CD4-positive, alpha-beta T cell treated with Interleukin-17A for 4 hours (primary cell): ENCODE measurements at regions not wholly inside any gene's neighbourhood (a gene's known extent, or its start where the extent isn't known, plus 50 kb on each side); places are given as distances from the start of the nearest gene placed in this dataset.
"Not testable (repeated sequence)": the region's sequence is repeated elsewhere in the genome, so short reads cannot be mapped to it uniquely, and the experiment has no call there.

Experiments used
- DNase-seq: peaks from one replicate; pipeline ENCODE4 v3.0.0-alpha.2; 2020; ENCODE audit warnings: mixed read lengths

DNA sequence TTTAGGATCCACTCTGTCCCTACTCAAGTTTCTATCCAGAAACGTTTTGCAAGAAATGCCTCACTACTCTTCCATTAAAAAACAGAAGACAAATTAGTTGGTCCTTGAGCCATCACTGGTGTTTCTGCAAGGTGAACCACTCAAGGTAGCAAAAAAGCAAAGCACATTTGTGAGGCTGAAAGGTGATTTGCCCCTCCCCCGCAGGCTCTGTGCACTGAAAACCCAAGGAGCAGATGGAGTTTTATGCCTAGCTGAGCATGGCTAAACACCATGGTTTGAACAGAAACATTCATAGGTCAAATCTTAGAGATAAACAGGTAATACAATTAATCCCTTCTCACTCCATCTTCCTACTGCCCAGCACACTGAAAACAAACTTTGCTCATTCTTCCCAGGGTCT, 538.2 kb upstream of the CDH5 start:
- no peak for DNase-seq

DNA sequence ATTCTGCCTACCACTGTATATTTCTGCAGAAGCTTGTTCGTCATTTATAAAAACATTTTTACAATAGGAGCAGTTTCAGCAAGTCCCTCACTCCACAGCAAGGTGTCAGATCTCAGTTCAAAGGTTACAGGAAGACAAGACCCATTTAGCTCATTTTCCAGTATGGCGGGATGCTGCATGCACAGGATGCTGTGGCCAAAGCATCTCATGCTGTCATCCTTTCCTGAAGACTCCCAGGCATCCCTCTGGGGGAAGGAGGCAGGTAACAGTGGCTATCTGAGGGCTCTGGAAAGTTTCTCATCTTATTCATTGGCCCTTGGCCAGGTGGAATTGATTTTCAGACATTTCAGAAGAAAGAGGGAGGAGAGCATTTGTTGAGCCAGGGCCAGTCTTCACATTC, 539.3 kb upstream of the CDH5 start:
- no peak for DNase-seq

DNA sequence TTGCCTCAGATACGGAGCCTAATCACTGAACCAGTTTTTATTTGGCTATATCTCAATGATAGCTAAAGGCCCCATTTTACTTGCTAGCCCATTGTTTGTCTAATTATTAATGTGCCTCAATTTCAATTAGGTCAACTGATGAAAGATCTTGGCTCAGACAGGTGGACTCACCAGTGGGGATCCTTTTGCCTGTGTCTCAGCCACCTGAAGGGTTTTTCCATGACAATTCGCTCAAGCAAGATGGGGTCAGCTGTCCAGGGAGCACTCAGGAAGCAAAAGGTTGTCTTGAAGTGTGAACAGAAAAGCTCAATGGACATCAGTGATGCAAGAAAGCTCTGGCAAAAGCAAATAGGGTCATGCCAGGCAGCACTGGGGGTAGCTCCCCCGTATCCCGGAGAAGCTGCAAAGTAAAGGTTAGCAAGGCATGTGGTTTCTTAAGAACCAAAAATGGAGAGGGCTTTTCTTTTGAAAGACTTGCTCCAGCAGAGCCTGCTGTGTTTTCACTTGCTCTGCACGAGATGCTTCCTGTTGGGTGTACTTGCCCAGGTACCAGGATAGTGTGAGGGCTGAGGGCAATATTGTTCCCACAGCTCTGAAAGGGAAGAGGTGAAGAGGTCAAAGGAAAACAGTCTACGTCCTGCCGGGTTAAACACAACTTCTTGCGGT, 541.2 kb upstream of the CDH5 start:
- DNase-seq = no peak

GRCh38 chr16:65822148-65822547, 544.3 kb upstream of the CDH5 start:
- DNase-seq = no peak

GRCh38 chr16:65819136-65819898, 547.2 kb upstream of the CDH5 start:
- no peak for DNase-seq

DNA sequence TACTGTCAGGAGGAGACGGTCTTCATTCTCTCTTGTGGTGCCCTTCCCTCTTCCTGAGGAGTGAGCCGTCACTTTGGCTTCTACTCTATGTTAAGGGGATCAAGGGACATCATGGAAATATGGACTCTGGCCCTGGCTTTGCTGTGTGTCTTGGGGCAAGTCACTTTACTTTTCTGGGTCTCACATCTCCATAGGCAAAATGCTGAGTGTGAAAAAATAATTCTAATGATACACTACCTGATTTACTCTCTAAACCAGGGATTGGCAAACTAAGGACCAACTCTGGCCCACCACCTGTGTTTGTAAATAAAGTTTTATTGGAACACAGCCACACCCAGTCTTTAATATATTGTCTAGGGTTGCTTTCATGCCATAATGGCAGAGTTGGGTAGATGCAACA, 548.7 kb upstream of the CDH5 start:
- DNase-seq = no peak

GRCh38 chr16:65817066-65817465, 549.4 kb upstream of the CDH5 start:
- DNase-seq = no peak

GRCh38 chr16:65816556-65816955, 549.9 kb upstream of the CDH5 start:
- no peak for DNase-seq

- no peak for DNase-seq
These were observed 550.8 kb upstream of the CDH5 start for GRCh38 chr16:65815707-65816106.

DNA sequence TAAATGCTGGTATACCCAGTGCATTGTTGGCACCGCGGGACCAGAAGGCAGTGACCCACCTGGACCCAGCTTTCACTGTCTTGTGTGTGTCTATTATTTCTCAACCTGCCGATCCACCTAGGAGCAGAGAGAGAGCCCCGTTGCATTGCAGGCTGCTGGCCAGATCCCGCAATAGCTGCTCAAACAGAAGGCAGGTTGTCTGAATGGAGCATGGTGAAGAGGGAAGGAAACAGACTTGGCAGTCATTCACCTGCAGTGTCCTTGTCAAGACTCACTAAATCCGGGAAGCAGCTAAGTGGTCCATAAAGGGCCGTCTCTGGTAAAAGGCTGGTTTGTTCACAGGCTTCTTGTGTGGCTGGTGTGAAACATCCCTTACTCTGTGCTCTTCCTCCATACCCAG, 552.6 kb upstream of the CDH5 start:
- not testable (repeated sequence) for DNase-seq

GRCh38 chr16:65809627-65810026, 556.9 kb upstream of the CDH5 start:
- DNase-seq = no peak

- DNase-seq = no peak
These were observed 557.7 kb upstream of the CDH5 start for GRCh38 chr16:65808790-65809189.

DNA sequence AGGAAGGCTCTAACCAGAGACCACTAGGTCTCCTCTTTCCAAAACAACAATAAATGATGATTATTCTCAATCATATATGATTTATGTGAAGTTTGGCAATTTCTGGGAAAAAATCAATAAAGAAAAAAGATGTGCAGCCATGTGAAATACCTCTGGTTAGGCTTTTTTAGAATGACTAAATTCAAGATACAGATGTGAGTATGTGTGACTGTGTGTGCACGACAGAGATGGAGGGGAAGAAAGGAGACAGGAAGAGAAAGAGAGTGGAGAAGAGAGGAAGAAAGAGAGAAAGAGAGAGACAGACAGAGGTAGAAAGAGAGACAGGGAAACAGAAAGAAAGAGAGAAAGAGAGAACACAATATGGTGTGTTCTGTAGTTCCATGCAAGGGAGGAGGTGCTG, 558.6 kb upstream of the CDH5 start:
- DNase-seq = no peak

- DNase-seq = not testable (repeated sequence)
These were observed 560.8 kb upstream of the CDH5 start for GRCh38 chr16:65805704-65806103.

DNA sequence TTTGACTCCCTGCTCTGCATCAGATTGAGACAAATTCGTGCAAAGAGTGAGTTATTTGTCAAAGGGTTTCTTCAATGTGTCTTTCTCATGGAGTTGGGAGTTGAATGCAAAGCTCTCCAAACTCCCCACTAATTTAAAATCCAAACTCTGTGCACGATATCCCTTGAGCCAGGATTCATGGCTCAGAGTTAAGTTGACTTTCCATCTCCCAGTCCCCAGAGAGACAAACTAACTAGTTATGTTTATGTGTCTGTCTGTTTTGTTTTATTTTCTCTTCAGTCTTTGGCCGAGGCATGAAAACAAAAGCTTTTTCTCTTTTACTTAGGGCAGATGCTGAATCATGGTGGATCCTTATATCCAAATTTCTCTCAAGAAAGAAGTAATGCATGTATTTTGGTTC, 570.0 kb upstream of the CDH5 start:
- no peak for DNase-seq

DNA sequence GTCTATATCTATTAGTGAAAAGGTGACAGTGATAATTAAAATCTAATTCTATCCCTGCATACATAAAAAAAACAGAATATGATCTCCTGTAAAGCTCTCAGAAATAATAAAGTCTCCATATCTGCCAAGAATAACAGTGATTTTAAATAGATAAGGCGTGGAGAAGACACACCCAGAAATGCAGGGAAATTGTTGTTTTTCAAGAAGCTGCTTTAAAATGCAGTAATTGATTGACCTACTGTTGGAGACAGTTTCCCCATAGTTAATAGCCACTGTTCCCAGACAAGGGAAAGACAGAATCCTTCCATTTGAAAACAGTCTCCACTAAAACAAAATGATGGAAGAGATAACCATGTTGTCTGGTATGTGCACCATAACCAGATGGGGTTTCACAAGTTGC, 571.5 kb upstream of the CDH5 start:
- no peak for DNase-seq

DNA sequence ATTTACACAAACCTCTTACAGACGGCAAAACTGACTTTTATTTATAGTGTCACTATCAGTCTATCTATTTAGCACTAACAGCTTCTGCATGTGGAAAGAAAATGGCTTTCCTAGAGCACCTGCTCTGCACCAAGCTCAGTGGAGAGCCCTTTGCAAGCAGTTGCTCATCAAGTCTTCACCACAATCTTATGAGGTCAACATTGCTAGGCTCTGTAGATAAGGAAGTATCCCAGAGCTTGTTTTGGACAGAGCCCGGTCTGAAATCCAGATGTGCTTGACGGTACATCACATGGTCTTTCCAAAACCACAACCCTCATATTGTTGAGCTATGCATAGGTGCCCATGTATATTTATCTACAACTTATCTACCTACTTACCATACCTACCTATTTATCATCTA, 572.7 kb upstream of the CDH5 start:
- DNase-seq = no peak

GRCh38 chr16:65790768-65791167, 575.7 kb upstream of the CDH5 start:
- DNase-seq = no peak

DNA sequence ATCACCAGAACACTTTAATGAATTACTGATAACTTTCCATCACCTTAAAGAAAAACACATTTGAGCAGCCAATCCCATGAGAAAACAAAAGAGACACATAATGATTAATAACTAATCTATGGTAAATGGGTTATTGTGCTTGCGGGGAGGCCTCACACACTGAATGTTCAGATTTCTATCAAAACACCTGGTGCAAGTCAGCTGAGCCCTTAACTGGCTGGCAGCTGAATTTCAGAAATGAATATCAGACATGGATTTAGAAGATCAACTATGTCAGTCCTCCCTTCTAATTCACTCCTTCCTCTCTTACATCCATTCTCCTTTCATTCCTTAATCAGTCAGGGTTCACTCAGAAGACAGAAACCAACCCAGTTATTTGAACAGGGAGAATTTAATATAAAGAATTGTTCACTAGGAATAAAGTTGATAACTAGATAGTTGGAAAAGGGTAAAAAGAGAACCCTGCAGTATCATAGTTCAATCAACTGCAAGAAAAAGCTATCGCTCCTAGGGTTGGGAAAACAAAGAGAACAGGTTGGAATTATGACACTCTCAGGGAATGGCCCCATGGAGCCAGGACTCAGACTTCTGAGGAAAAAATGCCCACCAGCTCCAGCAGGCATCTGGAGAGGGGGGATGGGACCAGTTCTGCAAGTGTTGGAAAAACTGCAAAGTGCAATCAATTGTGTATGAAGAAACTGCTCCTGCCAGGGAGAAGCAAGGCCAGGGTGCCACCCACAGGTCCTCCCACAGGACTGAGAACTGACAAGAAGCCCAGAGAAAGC, 577.1 kb upstream of the CDH5 start:
- no peak for DNase-seq

GRCh38 chr16:65788434-65789140, 577.9 kb upstream of the CDH5 start:
- DNase-seq = no peak

DNA sequence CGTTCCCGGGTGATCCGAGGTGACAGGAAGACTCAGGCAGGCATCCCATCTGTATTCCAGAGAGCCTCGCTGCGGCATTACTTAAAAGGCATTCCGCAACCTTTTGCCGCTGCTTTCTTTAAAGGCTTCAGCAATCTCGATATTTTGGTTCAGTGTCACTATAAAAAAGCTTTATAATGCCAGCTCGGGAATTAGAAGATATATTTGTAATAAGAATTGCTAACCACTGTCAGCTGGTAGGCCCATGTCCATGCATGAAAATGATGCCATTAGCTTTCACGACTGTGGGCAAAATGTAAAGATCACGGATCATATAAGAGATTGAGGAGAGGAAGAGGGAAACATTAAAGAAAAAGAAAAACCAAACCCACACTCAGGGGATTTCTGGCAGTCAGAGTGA, 578.6 kb upstream of the CDH5 start:
- DNase-seq = no peak

DNA sequence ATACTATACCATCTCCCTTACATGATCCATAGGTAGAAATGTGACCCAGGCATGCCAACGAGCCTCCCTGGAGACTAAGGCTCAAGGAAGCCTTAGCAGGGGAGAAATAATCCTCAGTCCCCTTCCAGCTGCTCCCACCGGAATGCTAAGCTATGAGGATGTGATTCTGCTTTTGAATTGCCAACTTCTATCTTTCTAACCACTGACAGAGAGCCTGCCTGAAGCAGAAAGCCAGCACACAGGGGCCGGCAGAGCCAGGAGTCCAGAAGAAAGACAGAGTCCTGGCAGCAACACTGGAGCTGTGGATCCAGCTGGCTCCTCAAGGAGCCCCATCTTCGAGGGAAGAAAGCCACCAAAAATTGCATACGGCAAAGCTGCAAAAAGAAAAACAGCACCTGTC, 579.6 kb upstream of the CDH5 start:
- DNase-seq = no peak
